Cardiac muscle cell (in vitro differentiated cells and primary cell): ENCODE measurements at regions not wholly inside any gene's neighbourhood (a gene's known extent, or its start where the extent isn't known, plus 50 kb on each side); places are given as distances from the start of the nearest gene placed in this dataset.
A peak's percentile ranks its signal among the peaks of the same experiment; 100 is the strongest.

Source experiments
- DNase-seq, 2 donors: peaks; one replicate each; pipeline versions ENCODE4 v3.0.0 to v3.0.0-alpha.2; 2010 to 2017; ENCODE audit warnings: low read depth in 1 of 2, low spot score in 1 of 2
- H3K27ac ChIP-seq: fragments of 200-600 bp; sonication (generic); 2 replicates; pipeline ENCODE4 v1.5.1; 2016
- H3K27me3 ChIP-seq: fragments of 200-600 bp; sonication (generic); 2 replicates; pipeline ENCODE4 v1.6.0; 2016; ENCODE audit warnings: control low read depth
- H3K36me3 ChIP-seq: fragments of 200-600 bp; sonication (generic); 2 replicates; pipeline ENCODE4 v1.5.1; 2016; ENCODE audit warnings: control low read depth
- H3K4me1 ChIP-seq: fragments of 200-600 bp; sonication (generic); 2 replicates; pipeline ENCODE4 v1.8.1; 2017; ENCODE audit warnings: low read depth, mild to moderate bottlenecking, mixed run types
- H3K4me3 ChIP-seq: fragments of 200-600 bp; sonication (generic); 2 replicates; pipeline ENCODE4 v1.5.1; 2016; ENCODE audit warnings: mild to moderate bottlenecking
- H3K9me3 ChIP-seq: fragments of 200-600 bp; sonication (generic); 2 replicates; pipeline ENCODE4 v1.5.1; 2017; ENCODE audit warnings: low read depth, mild to moderate bottlenecking, control low read depth
- TF ChIP-seq, protein P1 (sequence below): IDR thresholded peaks from 2 replicates; pipeline ENCODE4 v1.5.1; 2012; ENCODE audit warnings: low read depth, mild to moderate bottlenecking, low read length

DNA sequence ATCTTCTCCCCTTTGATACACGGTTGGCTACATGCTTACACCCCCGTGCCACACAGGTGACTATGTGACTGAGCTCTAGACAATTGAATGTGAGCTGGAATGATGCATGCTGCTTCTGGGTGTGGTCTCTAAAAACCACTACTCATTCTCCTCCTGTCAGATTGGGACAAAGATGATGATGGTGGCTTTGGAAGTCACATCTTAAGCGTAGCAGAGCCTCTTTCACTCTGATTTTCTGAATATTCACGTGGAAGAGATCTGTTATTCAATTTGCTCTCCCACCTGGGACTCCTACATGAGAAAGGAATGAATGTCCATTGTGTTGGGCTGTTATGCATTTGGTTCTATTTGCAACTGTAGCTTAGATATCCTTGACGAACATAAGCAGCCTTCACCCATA lies 763.6 kb upstream of the EEF2KMT start:
- TF ChIP-seq, protein P1, sequence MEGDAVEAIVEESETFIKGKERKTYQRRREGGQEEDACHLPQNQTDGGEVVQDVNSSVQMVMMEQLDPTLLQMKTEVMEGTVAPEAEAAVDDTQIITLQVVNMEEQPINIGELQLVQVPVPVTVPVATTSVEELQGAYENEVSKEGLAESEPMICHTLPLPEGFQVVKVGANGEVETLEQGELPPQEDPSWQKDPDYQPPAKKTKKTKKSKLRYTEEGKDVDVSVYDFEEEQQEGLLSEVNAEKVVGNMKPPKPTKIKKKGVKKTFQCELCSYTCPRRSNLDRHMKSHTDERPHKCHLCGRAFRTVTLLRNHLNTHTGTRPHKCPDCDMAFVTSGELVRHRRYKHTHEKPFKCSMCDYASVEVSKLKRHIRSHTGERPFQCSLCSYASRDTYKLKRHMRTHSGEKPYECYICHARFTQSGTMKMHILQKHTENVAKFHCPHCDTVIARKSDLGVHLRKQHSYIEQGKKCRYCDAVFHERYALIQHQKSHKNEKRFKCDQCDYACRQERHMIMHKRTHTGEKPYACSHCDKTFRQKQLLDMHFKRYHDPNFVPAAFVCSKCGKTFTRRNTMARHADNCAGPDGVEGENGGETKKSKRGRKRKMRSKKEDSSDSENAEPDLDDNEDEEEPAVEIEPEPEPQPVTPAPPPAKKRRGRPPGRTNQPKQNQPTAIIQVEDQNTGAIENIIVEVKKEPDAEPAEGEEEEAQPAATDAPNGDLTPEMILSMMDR, result no peak
- Histone ChIP-seq H3K9me3 (no peaks in the 10 kb centered on the region), H3K27ac (no peak overlapping the region), H3K27me3 (no peaks in the 10 kb centered on the region), H3K36me3 (no peaks in the 10 kb centered on the region), H3K4me1 (no peaks in the 10 kb centered on the region), H3K4me3 (no peak overlapping the region)
- DNase-seq, result no peak

DNA sequence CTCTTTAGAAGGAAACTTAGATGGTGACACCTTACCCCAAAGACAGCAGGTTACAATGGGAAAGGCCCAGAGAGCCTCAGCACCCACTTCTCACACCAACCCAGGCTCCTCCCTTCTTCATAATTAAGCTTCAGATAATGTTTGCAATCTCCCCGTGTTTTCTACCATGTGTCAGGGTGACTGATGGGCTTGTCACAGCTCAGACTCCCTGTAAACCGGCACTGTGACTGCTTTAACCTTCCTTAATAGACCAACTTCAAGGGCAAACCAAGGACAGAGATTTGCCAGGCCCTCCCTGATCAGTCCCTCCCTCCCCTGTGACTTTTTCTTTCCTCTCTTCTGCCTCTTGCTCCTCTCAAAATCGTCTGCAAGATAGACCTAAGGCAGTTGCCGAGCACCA lies 760.6 kb upstream of the EEF2KMT start:
- H3K4me3 ChIP-seq, result no peak overlapping the region
- no peak overlapping the region for H3K27ac ChIP-seq
- H3K36me3 ChIP-seq, result no peaks in the 10 kb centered on the region
- no peaks in the 10 kb centered on the region for H3K4me1 ChIP-seq
- no peaks in the 10 kb centered on the region for H3K27me3 ChIP-seq
- TF ChIP-seq, protein P1, result no peak
- no peaks in the 10 kb centered on the region for H3K9me3 ChIP-seq
- DNase-seq, result peak in 1 of 2 donors; percentile 3

DNA sequence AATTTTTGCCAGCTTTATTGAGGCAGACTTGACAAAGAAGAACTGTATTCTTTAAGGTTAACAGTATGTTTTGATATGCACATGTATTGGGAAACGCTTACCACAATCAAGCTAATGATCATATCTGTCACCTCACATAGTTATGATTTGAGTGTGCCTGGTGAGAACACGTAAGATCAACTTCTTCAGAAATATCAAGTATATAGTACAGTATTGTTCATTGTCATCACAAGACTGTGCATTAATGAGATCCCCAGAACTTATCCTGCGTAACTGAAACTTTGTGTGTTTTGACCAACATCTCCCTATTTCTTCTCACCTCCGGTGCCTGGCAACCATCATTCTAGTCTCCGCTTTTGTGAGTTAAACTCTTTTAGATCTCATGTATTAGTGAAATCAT lies 756.4 kb upstream of the EEF2KMT start:
- Histone ChIP-seq H3K4me3 (no peak overlapping the region), H3K4me1 (no peaks in the 10 kb centered on the region), H3K27me3 (no peaks in the 10 kb centered on the region), H3K9me3 (no peaks in the 10 kb centered on the region), H3K36me3 (no peaks in the 10 kb centered on the region), H3K27ac (no peak overlapping the region)
- no peak for DNase-seq
- TF ChIP-seq, protein P1, result no peak

DNA sequence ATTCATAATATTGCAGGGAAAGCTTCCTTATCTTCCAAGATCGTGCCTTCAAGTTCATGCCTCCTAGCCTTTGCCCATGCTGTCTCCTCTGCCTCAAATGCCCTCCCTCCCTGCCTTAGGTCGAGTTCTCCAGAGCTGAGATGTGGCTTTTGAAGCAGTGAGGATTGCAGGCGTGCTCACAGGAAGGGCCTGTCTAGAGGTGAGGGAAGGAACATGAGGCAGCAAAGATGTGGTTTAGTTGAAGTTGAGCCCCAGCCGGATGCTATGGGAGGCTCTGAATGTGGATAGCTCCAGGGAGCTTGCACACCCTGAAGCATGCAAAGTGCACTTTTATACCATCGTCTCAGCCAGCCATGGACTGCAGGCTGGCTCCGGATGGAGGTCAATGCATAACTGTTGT lies 754.6 kb upstream of the EEF2KMT start:
- Histone ChIP-seq H3K36me3 (no peaks in the 10 kb centered on the region), H3K9me3 (no peaks in the 10 kb centered on the region), H3K4me3 (no peak overlapping the region), H3K4me1 (no peaks in the 10 kb centered on the region), H3K27me3 (no peaks in the 10 kb centered on the region), H3K27ac (no peak overlapping the region)
- no peak for DNase-seq
- TF ChIP-seq, protein P1, result no peak

DNA sequence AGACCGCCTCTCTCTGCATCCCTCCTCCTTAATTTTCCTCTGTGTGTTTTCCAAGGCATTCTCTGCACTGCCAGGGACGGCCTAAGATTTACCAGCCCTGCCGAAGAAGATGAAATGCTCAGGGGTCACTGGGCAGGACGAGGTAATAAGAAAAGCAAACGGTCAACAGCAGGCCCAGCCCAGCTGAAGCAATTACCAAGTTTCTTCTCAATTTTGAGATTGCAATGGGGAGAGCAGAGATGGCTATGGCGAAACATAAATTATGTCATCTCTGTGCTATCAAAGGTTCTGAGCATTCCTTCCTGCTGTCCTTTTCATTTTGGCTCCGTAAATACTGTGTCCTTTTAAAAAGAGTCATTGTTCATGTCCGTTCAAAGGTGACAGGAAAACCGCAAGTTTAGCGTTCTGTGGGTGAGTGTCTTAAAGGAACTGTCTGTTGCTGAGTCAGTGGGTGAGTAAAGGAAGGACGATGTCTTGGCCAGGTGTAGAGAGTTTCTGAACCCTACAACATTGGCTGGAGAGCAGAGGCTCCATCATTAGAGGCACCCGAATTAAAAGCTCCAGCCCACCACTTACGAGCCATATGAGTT lies 753.9 kb upstream of the EEF2KMT start:
- Histone ChIP-seq H3K36me3 (no peaks in the 10 kb centered on the region), H3K4me3 (no peak overlapping the region), H3K9me3 (no peaks in the 10 kb centered on the region), H3K27ac (no peak overlapping the region), H3K4me1 (no peaks in the 10 kb centered on the region), H3K27me3 (no peaks in the 10 kb centered on the region)
- no peak for DNase-seq
- TF ChIP-seq, protein P1, result no peak
